ENCODE measurements at regions not wholly inside any gene's neighbourhood (a gene's known extent, or its start where the extent isn't known, plus 50 kb on each side); places are given as distances from the start of the nearest gene placed in this dataset.

DNA sequence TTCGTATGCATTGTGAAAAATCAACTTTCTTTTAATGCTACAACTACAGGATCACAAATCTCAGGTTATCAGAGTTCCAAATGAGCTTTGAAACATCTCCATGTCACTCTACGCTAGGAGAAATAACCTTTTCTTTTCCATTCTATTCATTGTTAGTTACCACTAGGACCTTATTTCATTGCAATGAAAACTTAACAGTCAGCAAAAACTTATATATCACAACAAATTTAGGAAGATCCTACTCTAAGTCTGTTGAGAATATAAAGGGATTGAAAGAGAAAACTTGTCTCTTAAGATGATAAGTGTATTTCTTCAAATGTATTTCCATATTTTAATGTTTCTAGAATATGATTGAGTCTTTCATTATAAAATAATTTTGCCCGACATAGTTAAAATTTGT, 539.1 kb downstream of the TMTC2 start:
- intact Hi-C loops (cut with DNase I) = no loop called here
- no peak overlapping the region for H3K9ac ChIP-seq (ENCODE audit: low read length in 3 of 3)
- no peak overlapping the region for H3K4me3 ChIP-seq (ENCODE audit: low read length in 3 of 3)
- TF ChIP-seq, protein P1, sequence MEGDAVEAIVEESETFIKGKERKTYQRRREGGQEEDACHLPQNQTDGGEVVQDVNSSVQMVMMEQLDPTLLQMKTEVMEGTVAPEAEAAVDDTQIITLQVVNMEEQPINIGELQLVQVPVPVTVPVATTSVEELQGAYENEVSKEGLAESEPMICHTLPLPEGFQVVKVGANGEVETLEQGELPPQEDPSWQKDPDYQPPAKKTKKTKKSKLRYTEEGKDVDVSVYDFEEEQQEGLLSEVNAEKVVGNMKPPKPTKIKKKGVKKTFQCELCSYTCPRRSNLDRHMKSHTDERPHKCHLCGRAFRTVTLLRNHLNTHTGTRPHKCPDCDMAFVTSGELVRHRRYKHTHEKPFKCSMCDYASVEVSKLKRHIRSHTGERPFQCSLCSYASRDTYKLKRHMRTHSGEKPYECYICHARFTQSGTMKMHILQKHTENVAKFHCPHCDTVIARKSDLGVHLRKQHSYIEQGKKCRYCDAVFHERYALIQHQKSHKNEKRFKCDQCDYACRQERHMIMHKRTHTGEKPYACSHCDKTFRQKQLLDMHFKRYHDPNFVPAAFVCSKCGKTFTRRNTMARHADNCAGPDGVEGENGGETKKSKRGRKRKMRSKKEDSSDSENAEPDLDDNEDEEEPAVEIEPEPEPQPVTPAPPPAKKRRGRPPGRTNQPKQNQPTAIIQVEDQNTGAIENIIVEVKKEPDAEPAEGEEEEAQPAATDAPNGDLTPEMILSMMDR (IDR thresholded peaks at IDR 0.05; ENCODE audit: borderline replicate concordance, extremely low read depth, insufficient read depth) = no peak
- H3K4me1 ChIP-seq (ENCODE audit: control insufficient read depth in 2 of 3, insufficient read depth in 2 of 3, low read depth in 1 of 3, low read length in 3 of 3) = no peaks in the 10 kb centered on the region
- H3K9me3 ChIP-seq (ENCODE audit: control insufficient read depth in 2 of 3, insufficient read depth in 1 of 3, low read length in 3 of 3) = no peaks in the 10 kb centered on the region
- H3K27me3 ChIP-seq (ENCODE audit: control insufficient read depth, insufficient read depth, low read length) = no peaks in the 10 kb centered on the region
- no peak for DNase-seq
- no peak overlapping the region for H3K27ac ChIP-seq (ENCODE audit: low read depth in 2 of 2, low read length in 2 of 2)
- FAIRE-seq = no peak
- no peaks in the 10 kb centered on the region for H3K36me3 ChIP-seq (ENCODE audit: control insufficient read depth in 2 of 3, insufficient read depth in 3 of 3, low read length in 3 of 3)

DNA sequence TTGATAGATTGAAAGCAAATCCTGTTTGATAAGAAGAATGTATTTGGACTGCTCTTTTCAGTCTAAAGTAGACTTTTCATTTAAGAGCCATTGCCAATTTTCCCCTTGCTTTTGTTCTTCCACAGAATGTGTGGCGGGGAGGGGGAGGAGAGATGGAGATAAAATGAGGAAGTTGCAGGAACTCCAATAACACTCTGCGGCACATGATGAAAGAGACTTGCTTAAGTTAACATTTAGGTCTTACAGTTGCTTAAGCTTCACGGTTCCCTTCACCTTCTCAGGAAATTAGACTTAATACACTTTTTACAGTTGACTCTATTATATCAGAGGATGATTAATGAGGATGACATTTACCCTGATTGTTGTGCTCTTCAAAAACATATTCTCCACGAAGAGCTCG, 537.3 kb downstream of the TMTC2 start:
- H3K4me1 ChIP-seq (ENCODE audit: control insufficient read depth in 2 of 3, insufficient read depth in 2 of 3, low read depth in 1 of 3, low read length in 3 of 3) = no peaks in the 10 kb centered on the region
- H3K9ac ChIP-seq (ENCODE audit: low read length in 3 of 3) = no peak overlapping the region
- TF ChIP-seq, protein P1 (IDR thresholded peaks at IDR 0.05; ENCODE audit: borderline replicate concordance, extremely low read depth, insufficient read depth) = no peak
- DNase-seq = no peak
- no peaks in the 10 kb centered on the region for H3K36me3 ChIP-seq (ENCODE audit: control insufficient read depth in 2 of 3, insufficient read depth in 3 of 3, low read length in 3 of 3)
- H3K9me3 ChIP-seq (ENCODE audit: control insufficient read depth in 2 of 3, insufficient read depth in 1 of 3, low read length in 3 of 3) = no peaks in the 10 kb centered on the region
- no peak overlapping the region for H3K27ac ChIP-seq (ENCODE audit: low read depth in 2 of 2, low read length in 2 of 2)
- intact Hi-C loops (cut with DNase I) = no loop called here
- H3K4me3 ChIP-seq (ENCODE audit: low read length in 3 of 3) = no peak overlapping the region
- FAIRE-seq = no peak
- no peaks in the 10 kb centered on the region for H3K27me3 ChIP-seq (ENCODE audit: control insufficient read depth, insufficient read depth, low read length)

DNA sequence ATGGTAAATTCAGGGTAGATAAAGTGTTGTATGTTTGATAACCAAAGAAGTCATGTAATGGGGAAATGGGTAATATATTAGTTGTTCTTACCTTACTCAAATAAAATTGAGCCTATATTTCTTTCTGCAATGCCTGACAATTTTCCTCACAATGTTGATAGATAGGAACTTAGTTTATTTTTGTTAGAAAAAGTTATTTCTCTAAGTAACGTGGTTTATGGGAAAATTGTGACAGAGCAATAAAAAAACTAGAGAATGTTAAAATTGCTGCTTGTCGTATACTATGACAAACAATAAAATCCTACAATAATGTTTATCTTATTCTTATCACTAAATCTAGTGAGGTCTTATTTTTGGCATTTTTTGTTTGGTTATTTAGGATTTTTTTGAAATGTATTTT, 534.1 kb downstream of the TMTC2 start:
- Histone ChIP-seq H3K36me3 (ENCODE audit: control insufficient read depth in 2 of 3, insufficient read depth in 3 of 3, low read length in 3 of 3) (no peaks in the 10 kb centered on the region), H3K27ac (ENCODE audit: low read depth in 2 of 2, low read length in 2 of 2) (no peak overlapping the region), H3K4me3 (ENCODE audit: low read length in 3 of 3) (no peak overlapping the region), H3K27me3 (ENCODE audit: control insufficient read depth, insufficient read depth, low read length) (no peaks in the 10 kb centered on the region), H3K4me1 (ENCODE audit: control insufficient read depth in 2 of 3, insufficient read depth in 2 of 3, low read depth in 1 of 3, low read length in 3 of 3) (no peaks in the 10 kb centered on the region), H3K9me3 (ENCODE audit: control insufficient read depth in 2 of 3, insufficient read depth in 1 of 3, low read length in 3 of 3) (no peaks in the 10 kb centered on the region), H3K9ac (ENCODE audit: low read length in 3 of 3) (no peak overlapping the region)
- no peak for FAIRE-seq
- intact Hi-C loops (cut with DNase I) = no loop called here
- TF ChIP-seq, protein P1 (IDR thresholded peaks at IDR 0.05; ENCODE audit: borderline replicate concordance, extremely low read depth, insufficient read depth) = no peak
- DNase-seq = no peak

DNA sequence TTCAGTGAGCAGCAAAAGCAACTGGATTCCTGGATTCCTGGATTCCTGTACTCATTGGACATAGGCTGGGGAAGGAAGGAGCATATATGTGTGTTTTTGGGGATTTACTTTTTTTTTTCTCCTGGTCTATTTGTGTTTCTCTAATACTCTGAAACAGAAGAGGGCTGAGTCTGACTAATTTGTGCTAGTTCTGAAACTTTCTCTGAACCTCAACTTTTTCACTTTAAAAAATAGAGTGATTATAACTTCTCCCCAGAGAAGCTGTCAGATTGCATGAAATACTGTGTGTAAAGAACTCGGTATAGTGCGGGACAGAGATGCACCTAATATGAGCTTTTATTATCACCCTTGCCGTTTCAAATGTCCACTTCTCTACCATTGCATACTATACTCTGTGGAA, 529.5 kb downstream of the TMTC2 start:
- H3K4me1 ChIP-seq (ENCODE audit: control insufficient read depth in 2 of 3, insufficient read depth in 2 of 3, low read depth in 1 of 3, low read length in 3 of 3) = no peaks in the 10 kb centered on the region
- H3K27ac ChIP-seq (ENCODE audit: low read depth in 2 of 2, low read length in 2 of 2) = no peak overlapping the region
- H3K9me3 ChIP-seq (ENCODE audit: control insufficient read depth in 2 of 3, insufficient read depth in 1 of 3, low read length in 3 of 3) = no peaks in the 10 kb centered on the region
- no peak overlapping the region for H3K4me3 ChIP-seq (ENCODE audit: low read length in 3 of 3)
- no peaks in the 10 kb centered on the region for H3K36me3 ChIP-seq (ENCODE audit: control insufficient read depth in 2 of 3, insufficient read depth in 3 of 3, low read length in 3 of 3)
- FAIRE-seq (no peak), DNase-seq (no peak)
- intact Hi-C loops (cut with DNase I) = no loop called here
- no peak overlapping the region for H3K9ac ChIP-seq (ENCODE audit: low read length in 3 of 3)
- H3K27me3 ChIP-seq (ENCODE audit: control insufficient read depth, insufficient read depth, low read length) = no peaks in the 10 kb centered on the region
- TF ChIP-seq, protein P1 (IDR thresholded peaks at IDR 0.05; ENCODE audit: borderline replicate concordance, extremely low read depth, insufficient read depth) = no peak
